ENCODE measurements at regions not wholly inside any gene's neighbourhood (a gene's known extent, or its start where the extent isn't known, plus 50 kb on each side); places are given as distances from the start of the nearest gene placed in this dataset.

DNA sequence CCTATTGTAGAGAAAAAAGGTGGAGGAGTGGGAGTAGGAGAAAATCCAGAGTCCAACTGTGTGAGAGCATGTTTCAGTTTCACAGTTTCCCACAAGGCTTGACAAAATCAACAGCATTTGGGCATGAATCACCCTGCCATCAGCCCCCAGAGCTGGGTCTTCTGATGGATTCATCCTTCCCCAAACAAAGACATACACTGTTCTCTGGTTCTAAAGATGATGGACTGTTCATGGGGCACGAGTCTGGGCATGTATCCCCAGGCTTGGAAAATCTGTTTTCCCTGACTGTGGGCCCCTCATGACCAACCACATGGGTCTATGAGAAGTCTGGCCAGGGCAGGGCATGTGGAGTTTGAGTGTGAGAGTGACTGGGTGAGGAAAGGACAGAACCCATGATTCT is 210.4 kb upstream of the IRX5 start:
- WGBS, 2 donors: 41 to 62% methylated on average over 1 of the region's 1 CpG

GRCh38 chr16:54719624-54720023 is 211.0 kb upstream of the IRX5 start:
- no peak overlapping the region for H3K4me3 ChIP-seq (ENCODE audit: low read depth in 1 of 2, low read length in 2 of 2)
- no peaks in the 10 kb centered on the region for H3K27me3 ChIP-seq (ENCODE audit: control insufficient read depth in 1 of 2, insufficient read depth in 2 of 2, low read length in 2 of 2)
- no peaks in the 10 kb centered on the region for H3K4me1 ChIP-seq (ENCODE audit: control insufficient read depth in 2 of 2, insufficient read depth in 2 of 2, low read length in 1 of 2)
- H3K9me3 ChIP-seq (ENCODE audit: control insufficient read depth in 2 of 2, insufficient read depth in 1 of 2, low read depth in 1 of 2, low read length in 1 of 2): no peaks in the 10 kb centered on the region
- WGBS, 2 donors: 86 to 89% methylated on average over 10 of the region's 10 CpGs
- no peaks in the 10 kb centered on the region for H3K36me3 ChIP-seq (ENCODE audit: control insufficient read depth in 2 of 2, insufficient read depth in 2 of 2, low read length in 1 of 2)
- H3K27ac ChIP-seq (ENCODE audit: low read depth in 2 of 2, low read length in 1 of 2): no peak overlapping the region

More for the DNA sequence above, 210.4 kb upstream of the IRX5 start:
- no peaks in the 10 kb centered on the region for H3K36me3 ChIP-seq (ENCODE audit: control insufficient read depth in 2 of 2, insufficient read depth in 2 of 2, low read length in 1 of 2)
- no peak overlapping the region for H3K4me3 ChIP-seq (ENCODE audit: low read depth in 1 of 2, low read length in 2 of 2)
- no peaks in the 10 kb centered on the region for H3K27me3 ChIP-seq (ENCODE audit: control insufficient read depth in 1 of 2, insufficient read depth in 2 of 2, low read length in 2 of 2)
- H3K4me1 ChIP-seq (ENCODE audit: control insufficient read depth in 2 of 2, insufficient read depth in 2 of 2, low read length in 1 of 2): no peaks in the 10 kb centered on the region
- H3K9me3 ChIP-seq (ENCODE audit: control insufficient read depth in 2 of 2, insufficient read depth in 1 of 2, low read depth in 1 of 2, low read length in 1 of 2): no peaks in the 10 kb centered on the region
- no peak overlapping the region for H3K27ac ChIP-seq (ENCODE audit: low read depth in 2 of 2, low read length in 1 of 2)

DNA sequence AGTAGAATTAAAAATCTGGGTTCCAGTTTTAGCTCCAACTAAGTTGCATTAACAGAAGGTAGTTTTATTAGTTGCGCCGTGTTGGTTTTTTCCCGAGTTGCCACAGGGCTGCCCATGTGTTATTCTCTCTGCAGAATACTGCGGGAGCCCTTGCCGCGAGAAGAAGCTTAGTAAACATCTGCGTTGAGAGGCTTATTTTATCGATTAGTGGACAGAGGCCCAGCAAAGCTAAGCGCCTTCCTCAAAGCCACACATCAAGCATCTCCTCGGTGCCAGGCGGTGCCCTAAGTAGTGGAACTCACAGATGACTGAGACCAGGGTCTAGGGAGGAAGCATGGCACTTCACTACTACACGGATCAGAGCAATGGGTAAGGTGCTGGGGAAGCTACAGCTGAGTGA is 212.3 kb upstream of the IRX5 start:
- H3K27me3 ChIP-seq (ENCODE audit: control insufficient read depth in 1 of 2, insufficient read depth in 2 of 2, low read length in 2 of 2): no peaks in the 10 kb centered on the region
- H3K27ac ChIP-seq (ENCODE audit: low read depth in 2 of 2, low read length in 1 of 2): no peak overlapping the region
- no peak overlapping the region for H3K4me3 ChIP-seq (ENCODE audit: low read depth in 1 of 2, low read length in 2 of 2)
- no peaks in the 10 kb centered on the region for H3K36me3 ChIP-seq (ENCODE audit: control insufficient read depth in 2 of 2, insufficient read depth in 2 of 2, low read length in 1 of 2)
- H3K4me1 ChIP-seq (ENCODE audit: control insufficient read depth in 2 of 2, insufficient read depth in 2 of 2, low read length in 1 of 2): no peaks in the 10 kb centered on the region
- WGBS, 2 donors: 92 to 96% methylated on average over 12 of the region's 12 CpGs
- no peaks in the 10 kb centered on the region for H3K9me3 ChIP-seq (ENCODE audit: control insufficient read depth in 2 of 2, insufficient read depth in 1 of 2, low read depth in 1 of 2, low read length in 1 of 2)

DNA sequence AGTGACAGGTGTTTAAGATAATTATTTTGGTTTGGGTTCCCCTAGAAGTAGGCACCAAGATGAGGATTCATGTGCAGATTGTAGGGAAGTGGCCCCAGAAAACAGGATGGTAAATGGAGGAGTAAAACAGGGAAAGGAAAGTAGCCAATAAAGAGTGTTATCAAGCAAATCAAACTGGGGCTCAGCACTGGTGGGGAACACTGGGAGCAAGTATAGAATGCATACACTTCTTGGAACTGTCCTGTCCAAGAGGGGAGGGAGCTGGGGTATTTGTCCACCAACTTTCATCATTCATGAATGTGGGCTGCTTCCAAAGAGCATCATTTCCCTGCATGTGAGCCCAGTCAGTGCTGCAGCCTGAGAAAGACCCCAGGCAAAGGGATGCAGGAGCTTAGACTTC is 215.7 kb upstream of the IRX5 start:
- H3K4me3 ChIP-seq (ENCODE audit: low read depth in 1 of 2, low read length in 2 of 2): no peak overlapping the region
- H3K4me1 ChIP-seq (ENCODE audit: control insufficient read depth in 2 of 2, insufficient read depth in 2 of 2, low read length in 1 of 2): no peaks in the 10 kb centered on the region
- H3K9me3 ChIP-seq (ENCODE audit: control insufficient read depth in 2 of 2, insufficient read depth in 1 of 2, low read depth in 1 of 2, low read length in 1 of 2): no peaks in the 10 kb centered on the region
- H3K36me3 ChIP-seq (ENCODE audit: control insufficient read depth in 2 of 2, insufficient read depth in 2 of 2, low read length in 1 of 2): no peaks in the 10 kb centered on the region
- H3K27me3 ChIP-seq (ENCODE audit: control insufficient read depth in 1 of 2, insufficient read depth in 2 of 2, low read length in 2 of 2): no peaks in the 10 kb centered on the region
- H3K27ac ChIP-seq (ENCODE audit: low read depth in 2 of 2, low read length in 1 of 2): no peak overlapping the region

GRCh38 chr16:54712866-54713265 is 217.8 kb upstream of the IRX5 start:
- H3K4me3 ChIP-seq (ENCODE audit: low read depth in 1 of 2, low read length in 2 of 2): no peak overlapping the region
- no peaks in the 10 kb centered on the region for H3K36me3 ChIP-seq (ENCODE audit: control insufficient read depth in 2 of 2, insufficient read depth in 2 of 2, low read length in 1 of 2)
- WGBS, 2 donors: 88% methylated on average over 2 of the region's 2 CpGs
- H3K9me3 ChIP-seq (ENCODE audit: control insufficient read depth in 2 of 2, insufficient read depth in 1 of 2, low read depth in 1 of 2, low read length in 1 of 2): peaks cover 0 to 5% of the 10 kb centered on the region in 2 donors
- H3K27ac ChIP-seq (ENCODE audit: low read depth in 2 of 2, low read length in 1 of 2): no peak overlapping the region
- H3K27me3 ChIP-seq (ENCODE audit: control insufficient read depth in 1 of 2, insufficient read depth in 2 of 2, low read length in 2 of 2): no peaks in the 10 kb centered on the region
- no peaks in the 10 kb centered on the region for H3K4me1 ChIP-seq (ENCODE audit: control insufficient read depth in 2 of 2, insufficient read depth in 2 of 2, low read length in 1 of 2)

- no peak overlapping the region for H3K27ac ChIP-seq (ENCODE audit: low read depth in 2 of 2, low read length in 1 of 2)
- H3K27me3 ChIP-seq (ENCODE audit: control insufficient read depth in 1 of 2, insufficient read depth in 2 of 2, low read length in 2 of 2): no peaks in the 10 kb centered on the region
- H3K4me3 ChIP-seq (ENCODE audit: low read depth in 1 of 2, low read length in 2 of 2): no peak overlapping the region
- peaks cover 0 to 5% of the 10 kb centered on the region in 2 donors for H3K9me3 ChIP-seq (ENCODE audit: control insufficient read depth in 2 of 2, insufficient read depth in 1 of 2, low read depth in 1 of 2, low read length in 1 of 2)
- H3K36me3 ChIP-seq (ENCODE audit: control insufficient read depth in 2 of 2, insufficient read depth in 2 of 2, low read length in 1 of 2): no peaks in the 10 kb centered on the region
- 92% methylated on average over 2 of the region's 2 CpGs for WGBS, 2 donors
- no peaks in the 10 kb centered on the region for H3K4me1 ChIP-seq (ENCODE audit: control insufficient read depth in 2 of 2, insufficient read depth in 2 of 2, low read length in 1 of 2)
These were observed 222.9 kb upstream of the IRX5 start for GRCh38 chr16:54707813-54708212.

DNA sequence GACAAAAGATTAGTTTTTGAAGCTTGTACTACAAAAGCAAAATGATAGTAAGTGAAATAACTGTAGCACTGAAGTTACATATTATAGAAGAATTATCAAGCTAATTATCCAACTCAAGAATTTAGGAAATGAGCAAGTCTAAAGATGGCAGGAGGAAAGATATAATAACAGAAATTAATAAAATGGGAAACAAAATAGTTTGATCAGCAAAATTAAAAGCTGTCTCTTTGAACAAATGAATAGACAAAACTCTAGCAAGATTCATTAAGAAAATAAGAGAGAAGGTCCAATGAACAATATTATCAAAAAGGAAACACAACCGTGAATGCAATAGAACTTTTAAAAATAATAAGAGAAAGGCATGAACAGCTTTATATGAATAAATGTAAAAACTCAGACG is 224.3 kb upstream of the IRX5 start:
- Histone ChIP-seq H3K4me1 (ENCODE audit: control insufficient read depth in 2 of 2, insufficient read depth in 2 of 2, low read length in 1 of 2) (no peaks in the 10 kb centered on the region), H3K27ac (ENCODE audit: low read depth in 2 of 2, low read length in 1 of 2) (no peak overlapping the region), H3K27me3 (ENCODE audit: control insufficient read depth in 1 of 2, insufficient read depth in 2 of 2, low read length in 2 of 2) (no peaks in the 10 kb centered on the region), H3K4me3 (ENCODE audit: low read depth in 1 of 2, low read length in 2 of 2) (no peak overlapping the region), H3K36me3 (ENCODE audit: control insufficient read depth in 2 of 2, insufficient read depth in 2 of 2, low read length in 1 of 2) (no peaks in the 10 kb centered on the region), H3K9me3 (ENCODE audit: control insufficient read depth in 2 of 2, insufficient read depth in 1 of 2, low read depth in 1 of 2, low read length in 1 of 2) (peaks cover 0 to 5% of the 10 kb centered on the region in 2 donors)
- 85 to 94% methylated on average over 2 of the region's 2 CpGs for WGBS, 2 donors

GRCh38 chr16:54703339-54703738 is 227.3 kb upstream of the IRX5 start:
- H3K36me3 ChIP-seq (ENCODE audit: control insufficient read depth in 2 of 2, insufficient read depth in 2 of 2, low read length in 1 of 2): no peaks in the 10 kb centered on the region
- H3K27ac ChIP-seq (ENCODE audit: low read depth in 2 of 2, low read length in 1 of 2): no peak overlapping the region
- no peak overlapping the region for H3K4me3 ChIP-seq (ENCODE audit: low read depth in 1 of 2, low read length in 2 of 2)
- H3K4me1 ChIP-seq (ENCODE audit: control insufficient read depth in 2 of 2, insufficient read depth in 2 of 2, low read length in 1 of 2): no peaks in the 10 kb centered on the region
- 80 to 83% methylated on average over 9 of the region's 9 CpGs for WGBS, 2 donors
- H3K9me3 ChIP-seq (ENCODE audit: control insufficient read depth in 2 of 2, insufficient read depth in 1 of 2, low read depth in 1 of 2, low read length in 1 of 2): peaks cover 0 to 2% of the 10 kb centered on the region in 2 donors
- no peaks in the 10 kb centered on the region for H3K27me3 ChIP-seq (ENCODE audit: control insufficient read depth in 1 of 2, insufficient read depth in 2 of 2, low read length in 2 of 2)

GRCh38 chr16:54699656-54700055 is 231.0 kb upstream of the IRX5 start:
- Histone ChIP-seq H3K27me3 (ENCODE audit: control insufficient read depth in 1 of 2, insufficient read depth in 2 of 2, low read length in 2 of 2) (no peaks in the 10 kb centered on the region), H3K4me3 (ENCODE audit: low read depth in 1 of 2, low read length in 2 of 2) (no peak overlapping the region), H3K27ac (ENCODE audit: low read depth in 2 of 2, low read length in 1 of 2) (no peak overlapping the region), H3K4me1 (ENCODE audit: control insufficient read depth in 2 of 2, insufficient read depth in 2 of 2, low read length in 1 of 2) (no peaks in the 10 kb centered on the region), H3K36me3 (ENCODE audit: control insufficient read depth in 2 of 2, insufficient read depth in 2 of 2, low read length in 1 of 2) (no peaks in the 10 kb centered on the region), H3K9me3 (ENCODE audit: control insufficient read depth in 2 of 2, insufficient read depth in 1 of 2, low read depth in 1 of 2, low read length in 1 of 2) (peaks cover 0 to 2% of the 10 kb centered on the region in 2 donors)
- WGBS, 2 donors: 67 to 71% methylated on average over 6 of the region's 6 CpGs

GRCh38 chr16:54697677-54698076 is 233.0 kb upstream of the IRX5 start:
- Histone ChIP-seq H3K9me3 (ENCODE audit: control insufficient read depth in 2 of 2, insufficient read depth in 1 of 2, low read depth in 1 of 2, low read length in 1 of 2) (peaks cover 0 to 5% of the 10 kb centered on the region in 2 donors), H3K4me3 (ENCODE audit: low read depth in 1 of 2, low read length in 2 of 2) (no peak overlapping the region), H3K36me3 (ENCODE audit: control insufficient read depth in 2 of 2, insufficient read depth in 2 of 2, low read length in 1 of 2) (no peaks in the 10 kb centered on the region), H3K4me1 (ENCODE audit: control insufficient read depth in 2 of 2, insufficient read depth in 2 of 2, low read length in 1 of 2) (no peaks in the 10 kb centered on the region), H3K27ac (ENCODE audit: low read depth in 2 of 2, low read length in 1 of 2) (no peak overlapping the region), H3K27me3 (ENCODE audit: control insufficient read depth in 1 of 2, insufficient read depth in 2 of 2, low read length in 2 of 2) (no peaks in the 10 kb centered on the region)
- WGBS, 2 donors: 73 to 81% methylated on average over 8 of the region's 8 CpGs
